ENCODE measurements at regions not wholly inside any gene's neighbourhood (a gene's known extent, or its start where the extent isn't known, plus 50 kb on each side); places are given as distances from the start of the nearest gene placed in this dataset.

DNA sequence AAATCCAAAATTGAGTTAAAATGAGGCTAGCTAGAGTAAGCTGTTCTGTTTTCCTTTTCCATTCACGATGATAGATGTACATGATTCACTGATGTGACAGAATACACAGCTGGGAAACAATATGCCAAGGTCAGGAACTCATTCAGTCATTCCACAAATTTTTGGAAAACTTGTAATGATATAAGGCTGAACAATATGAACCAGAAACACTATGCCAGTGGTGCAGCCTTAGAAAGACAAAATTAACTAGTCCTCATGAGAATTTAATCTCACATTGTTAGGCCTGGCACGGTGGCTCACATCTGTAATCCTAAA is 50.0 kb upstream of the NDST3 start:
- DNase-seq = no peak
- Histone ChIP-seq H3K27ac (no peak overlapping the region), H3K9me3 (peaks cover 0 to 13% (median 0%) of the 10 kb centered on the region in 12 donors), H3K4me1 (no peaks in the 10 kb centered on the region), H3K27me3 (no peaks in the 10 kb centered on the region), H3K36me3 (no peaks in the 10 kb centered on the region), H3K4me3 (no peak overlapping the region)
- intact Hi-C loops (cut with DNase I) = no loop called here
- no peak for ATAC-seq
- 82 to 88% (median 84%) methylated on average over 2 of the region's 2 CpGs for WGBS, 4 donors
- TF ChIP-seq POLR2A (IDR thresholded peaks at IDR 0.05) = no peak
- TF ChIP-seq, protein P1, sequence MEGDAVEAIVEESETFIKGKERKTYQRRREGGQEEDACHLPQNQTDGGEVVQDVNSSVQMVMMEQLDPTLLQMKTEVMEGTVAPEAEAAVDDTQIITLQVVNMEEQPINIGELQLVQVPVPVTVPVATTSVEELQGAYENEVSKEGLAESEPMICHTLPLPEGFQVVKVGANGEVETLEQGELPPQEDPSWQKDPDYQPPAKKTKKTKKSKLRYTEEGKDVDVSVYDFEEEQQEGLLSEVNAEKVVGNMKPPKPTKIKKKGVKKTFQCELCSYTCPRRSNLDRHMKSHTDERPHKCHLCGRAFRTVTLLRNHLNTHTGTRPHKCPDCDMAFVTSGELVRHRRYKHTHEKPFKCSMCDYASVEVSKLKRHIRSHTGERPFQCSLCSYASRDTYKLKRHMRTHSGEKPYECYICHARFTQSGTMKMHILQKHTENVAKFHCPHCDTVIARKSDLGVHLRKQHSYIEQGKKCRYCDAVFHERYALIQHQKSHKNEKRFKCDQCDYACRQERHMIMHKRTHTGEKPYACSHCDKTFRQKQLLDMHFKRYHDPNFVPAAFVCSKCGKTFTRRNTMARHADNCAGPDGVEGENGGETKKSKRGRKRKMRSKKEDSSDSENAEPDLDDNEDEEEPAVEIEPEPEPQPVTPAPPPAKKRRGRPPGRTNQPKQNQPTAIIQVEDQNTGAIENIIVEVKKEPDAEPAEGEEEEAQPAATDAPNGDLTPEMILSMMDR (IDR thresholded peaks at IDR 0.05) = no peak
